PFSK-1 (cell line): ENCODE measurements at regions not wholly inside any gene's neighbourhood (a gene's known extent, or its start where the extent isn't known, plus 50 kb on each side); places are given as distances from the start of the nearest gene placed in this dataset.

ENCODE experiments used
- FOXP2 ChIP-seq: optimal IDR thresholded peaks from 2 replicates; pipeline ENCODE3; 2011; ENCODE audit warnings: borderline replicate concordance, control low read depth, inconsistent platforms; ENCODE audit not compliant: insufficient read depth; ENCODE audit errors: extremely low read length, extremely low read depth
- POLR2AphosphoS5 ChIP-seq: IDR thresholded peaks from 2 replicates; pipeline ENCODE4 v1.6.1; 2012; ENCODE audit warnings: low read depth, mild to moderate bottlenecking, control low read depth, low read length, moderate library complexity
- REST ChIP-seq, 2 experiments: IDR thresholded peaks; 2 replicates each; pipeline versions ENCODE4 v1.6.1 to v1.8.0; 2011 to 2012; ENCODE audit warnings: low read depth in 2 of 2, low read length in 2 of 2, control low read depth in 1 of 2, inconsistent platforms in 1 of 2, mild to moderate bottlenecking in 1 of 2, moderate library complexity in 1 of 2; ENCODE audit not compliant: insufficient read depth in 1 of 2
- SIN3A ChIP-seq: IDR thresholded peaks from 2 replicates; pipeline ENCODE4 v1.6.1; 2012; ENCODE audit warnings: mild to moderate bottlenecking, low read length, moderate library complexity, borderline replicate concordance; ENCODE audit not compliant: insufficient read depth
- TAF1 ChIP-seq: IDR thresholded peaks from 2 replicates; pipeline ENCODE4 v1.6.1; 2012; ENCODE audit warnings: low read length, control low read depth, borderline replicate concordance; ENCODE audit not compliant: insufficient read depth

- TF ChIP-seq POLR2AphosphoS5 (no peak), REST (IDR thresholded peaks at IDR 0.05; ENCODE audit: insufficient read depth in 1 of 2, low read depth in 2 of 2, low read length in 2 of 2) (no peak), TAF1 (no peak), SIN3A (no peak), FOXP2 (no peak)
Measured at GRCh38 chr13:76175961-76176725, 540.0 kb downstream of the LMO7 start.
